Endothelial cell of hepatic sinusoid (primary cell): ENCODE measurements at regions not wholly inside any gene's neighbourhood (a gene's known extent, or its start where the extent isn't known, plus 50 kb on each side); places are given as distances from the start of the nearest gene placed in this dataset.

ENCODE experiments used
- in situ Hi-C: cut with HindIII; loops from 2 replicates; pipeline ENCODE4 v1.10.0; 2017; ENCODE audit warnings: low sequenced_read_pairs

GRCh38 chr6:85396159-85396808 is 53.6 kb upstream of the NT5E start:
- in situ Hi-C loops, result no loop called here

DNA sequence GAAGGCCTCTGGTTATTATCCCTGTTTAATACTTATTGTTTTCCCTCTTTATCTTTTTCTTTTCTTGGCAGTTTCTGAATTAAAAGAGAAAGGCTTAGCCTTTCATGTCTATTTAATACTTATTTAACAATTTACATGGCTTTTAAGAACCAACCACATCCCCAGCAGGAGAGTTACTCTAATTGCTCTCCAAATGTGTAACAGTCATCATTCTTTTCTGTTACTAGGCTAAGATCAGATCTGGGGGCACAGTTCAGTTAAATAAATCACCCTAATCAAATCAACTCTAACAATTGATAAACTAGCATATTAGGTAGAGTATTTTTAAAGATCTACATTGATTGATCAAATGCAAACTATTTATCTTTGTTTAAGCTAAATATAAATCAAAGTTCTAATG is 54.1 kb upstream of the NT5E start:
- in situ Hi-C loops, result no loop called here

DNA sequence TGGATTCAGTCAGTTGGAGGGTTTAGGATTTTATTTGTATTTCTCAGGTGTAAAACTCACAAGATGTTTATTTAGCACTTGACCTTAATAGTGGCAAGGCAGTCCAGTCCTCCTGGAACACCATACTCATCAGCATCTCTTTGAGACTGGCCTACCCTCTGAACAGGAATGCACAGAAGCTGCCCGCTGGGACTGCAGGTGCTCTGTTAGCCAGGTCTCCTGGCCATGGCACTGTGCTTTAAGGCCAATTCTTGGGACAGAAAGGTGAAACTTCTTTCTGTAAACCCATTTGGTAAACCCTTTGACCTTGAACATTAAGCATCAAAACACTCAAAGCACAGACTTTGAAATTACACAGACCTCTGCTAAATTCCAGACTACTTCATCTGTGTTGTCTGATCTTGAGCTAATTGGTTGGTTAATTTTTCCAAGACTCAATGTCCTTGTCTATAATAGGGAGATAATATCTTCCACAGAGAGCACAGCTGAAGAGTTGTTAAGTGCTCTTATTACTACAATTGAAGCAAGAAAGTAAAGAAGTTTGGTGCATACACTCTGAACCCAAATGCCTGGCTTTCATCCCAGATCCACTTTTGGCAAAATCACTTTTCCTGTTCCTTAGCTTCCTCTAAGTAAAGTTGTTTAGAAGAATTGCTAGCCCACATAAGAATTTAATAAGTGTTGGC is 54.9 kb upstream of the NT5E start:
- in situ Hi-C loops, result no loop called here

DNA sequence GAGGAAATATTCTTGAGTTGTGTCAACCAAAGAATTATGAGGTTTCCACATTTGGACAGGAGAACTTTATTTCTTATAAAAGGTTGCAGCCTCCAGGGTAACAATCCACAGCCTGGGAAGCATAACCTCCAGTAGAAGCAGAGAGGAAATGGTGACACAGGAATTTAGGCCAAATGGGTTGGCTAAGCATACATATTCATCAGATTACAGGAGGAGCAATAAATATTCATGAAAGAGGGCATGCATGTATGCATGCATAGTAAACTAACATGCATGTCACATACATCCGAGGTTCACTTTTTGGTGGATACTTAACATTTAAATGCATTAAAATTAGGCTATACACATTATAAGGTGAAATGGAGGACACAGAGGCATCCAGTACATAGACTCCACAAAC is 55.7 kb upstream of the NT5E start:
- in situ Hi-C loops, result no loop called here

DNA sequence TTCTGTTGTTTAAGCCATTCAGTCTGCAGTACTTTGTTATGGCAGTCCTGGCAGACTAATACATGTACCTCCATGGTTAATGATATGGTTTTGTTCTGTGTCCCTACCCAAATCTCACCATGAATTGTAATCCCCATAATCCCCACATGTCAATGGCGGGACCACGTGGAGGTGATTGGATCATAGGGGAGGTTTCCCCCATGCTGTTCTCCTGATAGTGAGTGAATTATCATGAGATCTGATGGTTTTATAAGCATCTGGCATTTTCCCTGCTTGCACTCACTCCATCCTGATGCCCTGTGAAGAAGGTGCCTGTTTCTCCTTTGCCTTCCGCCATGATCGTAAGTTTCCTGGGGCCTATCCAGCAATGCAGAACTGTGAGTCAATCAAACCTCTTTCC is 57.5 kb upstream of the NT5E start:
- in situ Hi-C loops, result no loop called here

GRCh38 chr6:85390775-85391174 is 59.1 kb upstream of the NT5E start:
- in situ Hi-C loops, result no loop called here

GRCh38 chr6:85390105-85390728 is 59.7 kb upstream of the NT5E start:
- in situ Hi-C loops, result no loop called here

GRCh38 chr6:85389151-85389797 is 60.6 kb upstream of the NT5E start:
- in situ Hi-C loops, result no loop called here

- in situ Hi-C loops, result no loop called here
Observed at GRCh38 chr6:85388531-85388930, 61.4 kb upstream of the NT5E start.

DNA sequence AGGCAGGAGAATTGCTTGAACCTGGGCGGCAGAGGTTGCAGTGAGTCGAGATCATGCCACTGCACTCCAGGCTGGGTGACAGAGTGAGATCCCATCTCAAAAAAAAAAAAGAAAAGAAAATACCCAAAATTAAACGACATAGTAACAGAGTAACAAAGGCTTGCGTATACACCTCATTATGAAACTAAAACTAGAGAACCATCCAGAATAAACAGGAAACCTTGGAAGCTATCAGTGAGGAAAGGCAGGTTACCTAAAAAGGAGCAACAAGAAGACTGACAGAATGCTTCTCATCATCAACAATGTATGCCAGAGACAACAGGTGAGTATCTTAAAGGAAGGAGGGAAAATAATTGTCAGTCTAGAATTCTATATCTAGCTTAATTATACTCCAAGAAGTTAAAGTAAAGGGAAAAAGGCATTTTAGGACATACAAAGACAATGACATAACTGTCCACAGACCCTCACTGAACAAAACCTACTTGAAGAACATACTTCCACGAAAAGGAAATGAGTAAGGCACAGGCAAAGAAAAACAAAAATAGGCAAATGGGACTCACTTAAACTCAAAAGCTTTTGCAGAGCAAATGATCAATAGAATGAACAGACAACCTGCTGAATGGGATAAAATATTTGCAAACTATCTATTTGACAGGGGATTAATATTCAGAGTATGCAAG is 64.1 kb upstream of the NT5E start:
- in situ Hi-C loops, result no loop called here

GRCh38 chr6:85383042-85383441 is 66.8 kb upstream of the NT5E start:
- in situ Hi-C loops, result no loop called here

- in situ Hi-C loops, result no loop called here
Observed at GRCh38 chr6:85382541-85382940, 67.3 kb upstream of the NT5E start.

GRCh38 chr6:85372915-85373270 is 77.0 kb upstream of the NT5E start:
- in situ Hi-C loops, result no loop called here

GRCh38 chr6:85372188-85372914 is 77.5 kb upstream of the NT5E start:
- in situ Hi-C loops, result no loop called here

DNA sequence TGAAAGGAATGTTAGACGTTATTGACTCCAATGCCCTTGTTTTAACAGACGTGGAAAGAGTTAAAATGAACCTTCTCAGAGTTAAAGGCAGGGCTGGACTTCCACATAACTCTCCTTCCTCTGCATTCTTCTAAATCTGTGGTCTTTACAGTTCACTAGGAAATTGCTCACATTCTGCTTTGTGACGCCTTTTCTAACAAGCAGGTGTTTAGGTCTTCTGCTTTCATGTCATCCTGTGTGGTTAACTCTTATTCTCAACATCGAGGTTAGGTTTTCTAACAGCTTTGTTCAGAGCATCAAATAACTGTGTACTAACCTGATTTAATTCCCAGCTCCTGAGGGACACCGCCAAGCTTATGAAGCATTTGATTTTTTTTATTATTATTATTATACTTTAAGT is 81.3 kb upstream of the NT5E start:
- in situ Hi-C loops, result loop anchor here (10.0 kb wide), 1 partner anchor 86 kb away; the partner anchor contains the start of gene NT5E

DNA sequence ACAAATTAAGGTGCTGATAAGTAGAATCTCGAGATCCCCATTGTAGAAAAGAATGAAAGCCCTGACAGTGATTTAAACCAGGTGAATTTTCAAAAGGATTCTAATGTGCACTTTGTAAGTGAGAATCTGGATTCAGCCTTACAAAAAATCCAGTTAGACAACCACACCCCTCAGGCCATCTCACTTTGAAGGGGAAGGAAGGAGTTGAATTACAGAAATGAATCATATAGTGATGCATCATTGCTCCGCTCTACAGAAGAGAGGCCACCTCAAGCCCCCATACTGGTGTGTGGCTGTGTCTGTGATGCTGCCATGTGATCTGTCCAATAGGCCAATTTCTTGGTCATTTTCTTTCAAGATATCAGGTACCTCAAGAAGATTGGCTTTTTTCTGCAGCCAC is 85.5 kb upstream of the NT5E start:
- in situ Hi-C loops, result loop anchor here (5.0 to 10.0 kb wide), 2 partner anchors 63 to 90 kb away; partner anchors contain the start of gene NT5E

GRCh38 chr6:85363870-85364269 is 86.0 kb upstream of the NT5E start:
- in situ Hi-C loops, result loop anchor here (5.0 to 10.0 kb wide), 2 partner anchors 63 to 91 kb away; partner anchors contain the start of gene NT5E

GRCh38 chr6:85362652-85363310 is 87.1 kb upstream of the NT5E start:
- in situ Hi-C loops, result loop anchor here (5.0 to 10.0 kb wide), 2 partner anchors 65 to 92 kb away; partner anchors contain the start of gene NT5E

- in situ Hi-C loops, result loop anchor here (5.0 to 10.0 kb wide), 2 partner anchors 66 to 93 kb away; partner anchors contain the start of gene NT5E
Observed at GRCh38 chr6:85361643-85362014, 88.3 kb upstream of the NT5E start.
